ENCODE measurements at regions not wholly inside any gene's neighbourhood (a gene's known extent, or its start where the extent isn't known, plus 50 kb on each side); places are given as distances from the start of the nearest gene placed in this dataset.

- TF ChIP-seq SUZ12 (IDR thresholded peaks at IDR 0.05; ENCODE audit: extremely low read depth, insufficient read depth, insufficient read length) (no peak), ZNF274 (IDR thresholded peaks at IDR 0.05; ENCODE audit: low read depth, low read length) (no peak)
Measured at GRCh38 chr2:60259781-60260180, 293.7 kb downstream of the BCL11A start.
